ENCODE measurements at regions not wholly inside any gene's neighbourhood (a gene's known extent, or its start where the extent isn't known, plus 50 kb on each side); places are given as distances from the start of the nearest gene placed in this dataset.

DNA sequence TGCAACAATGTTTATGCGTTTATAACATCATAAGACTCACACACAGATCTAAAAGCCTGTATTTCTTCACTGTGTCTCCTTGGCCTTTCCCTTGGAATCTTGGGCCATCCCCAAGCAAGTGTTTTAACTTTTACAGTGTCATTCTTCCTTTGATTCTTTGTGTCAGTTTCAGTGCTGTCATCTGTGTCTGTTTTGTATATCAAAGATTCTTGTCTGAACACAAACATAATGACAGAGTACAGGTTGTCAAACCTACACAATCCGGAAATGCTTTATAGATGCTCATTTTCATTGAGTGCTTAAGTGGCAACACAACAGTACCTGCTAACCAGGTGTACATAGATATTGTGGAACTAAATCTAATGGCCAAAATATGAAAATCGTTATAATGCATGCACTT lies 1500.0 kb downstream of the TECRL start:
- no peak for DNase-seq (ENCODE audit: low read depth)
- TF ChIP-seq, protein P1, sequence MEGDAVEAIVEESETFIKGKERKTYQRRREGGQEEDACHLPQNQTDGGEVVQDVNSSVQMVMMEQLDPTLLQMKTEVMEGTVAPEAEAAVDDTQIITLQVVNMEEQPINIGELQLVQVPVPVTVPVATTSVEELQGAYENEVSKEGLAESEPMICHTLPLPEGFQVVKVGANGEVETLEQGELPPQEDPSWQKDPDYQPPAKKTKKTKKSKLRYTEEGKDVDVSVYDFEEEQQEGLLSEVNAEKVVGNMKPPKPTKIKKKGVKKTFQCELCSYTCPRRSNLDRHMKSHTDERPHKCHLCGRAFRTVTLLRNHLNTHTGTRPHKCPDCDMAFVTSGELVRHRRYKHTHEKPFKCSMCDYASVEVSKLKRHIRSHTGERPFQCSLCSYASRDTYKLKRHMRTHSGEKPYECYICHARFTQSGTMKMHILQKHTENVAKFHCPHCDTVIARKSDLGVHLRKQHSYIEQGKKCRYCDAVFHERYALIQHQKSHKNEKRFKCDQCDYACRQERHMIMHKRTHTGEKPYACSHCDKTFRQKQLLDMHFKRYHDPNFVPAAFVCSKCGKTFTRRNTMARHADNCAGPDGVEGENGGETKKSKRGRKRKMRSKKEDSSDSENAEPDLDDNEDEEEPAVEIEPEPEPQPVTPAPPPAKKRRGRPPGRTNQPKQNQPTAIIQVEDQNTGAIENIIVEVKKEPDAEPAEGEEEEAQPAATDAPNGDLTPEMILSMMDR (IDR thresholded peaks at IDR 0.05; ENCODE audit: control insufficient read depth, extremely low read depth, insufficient read depth) = no peak
- H3K4me3 ChIP-seq (ENCODE audit: low read depth, low read length) = no peak overlapping the region

DNA sequence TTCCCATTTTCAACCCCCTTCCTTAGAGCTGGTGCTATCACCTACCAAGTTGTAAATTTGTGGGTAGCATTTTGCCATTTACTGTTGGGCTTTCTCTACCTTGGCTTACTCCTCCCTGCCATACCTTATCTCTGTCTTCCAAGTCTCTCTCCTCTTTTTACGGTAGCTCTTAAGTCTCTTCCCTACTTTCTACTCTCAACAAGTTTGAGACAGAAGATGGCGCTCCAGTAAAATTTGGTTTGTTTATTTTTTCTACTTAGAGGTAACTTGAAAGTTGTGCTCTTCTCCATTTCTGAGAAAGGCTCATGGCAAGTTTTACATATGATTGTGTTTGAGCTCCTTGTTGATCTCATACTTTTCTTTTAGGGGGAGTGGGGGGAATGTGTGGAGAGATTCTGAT lies 1508.1 kb downstream of the TECRL start:
- DNase-seq (ENCODE audit: low read depth) = no peak
- TF ChIP-seq, protein P1 (IDR thresholded peaks at IDR 0.05; ENCODE audit: control insufficient read depth, extremely low read depth, insufficient read depth) = no peak
- no peak overlapping the region for H3K4me3 ChIP-seq (ENCODE audit: low read depth, low read length)

DNA sequence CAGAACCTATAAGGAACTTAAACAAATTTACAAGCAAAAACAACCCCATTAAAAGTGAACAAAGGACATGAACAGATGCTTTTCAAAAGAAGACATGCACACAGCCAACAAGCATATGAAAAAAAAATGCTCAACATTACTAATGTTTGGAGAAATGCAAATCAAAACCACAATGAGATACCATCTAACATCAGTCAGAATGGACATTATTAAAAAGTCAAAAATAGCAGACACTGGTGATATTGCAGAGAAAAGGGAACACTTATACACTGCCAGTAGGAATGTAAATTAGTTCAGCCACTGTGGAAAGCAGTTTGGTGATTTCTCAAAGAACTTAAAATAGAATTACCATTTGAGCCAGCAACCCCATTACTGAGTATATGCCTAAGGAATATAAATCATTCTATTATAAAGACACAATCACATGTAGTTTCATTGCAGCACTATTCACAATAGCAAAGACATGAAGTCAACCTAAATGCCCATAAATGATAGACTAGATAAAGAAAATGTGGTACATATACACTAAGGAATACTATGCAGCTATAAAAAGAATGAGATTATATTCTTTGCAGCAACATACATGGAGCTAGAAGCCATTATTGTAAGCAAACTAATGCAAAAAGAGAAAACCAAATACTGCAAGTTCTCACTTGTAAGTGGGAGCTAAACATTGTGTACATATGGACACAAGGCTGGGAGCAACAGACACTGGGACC lies 1509.4 kb downstream of the TECRL start:
- no peak overlapping the region for H3K4me3 ChIP-seq (ENCODE audit: low read depth, low read length)
- DNase-seq (ENCODE audit: low read depth) = no peak
- TF ChIP-seq, protein P1 (IDR thresholded peaks at IDR 0.05; ENCODE audit: control insufficient read depth, extremely low read depth, insufficient read depth) = no peak

DNA sequence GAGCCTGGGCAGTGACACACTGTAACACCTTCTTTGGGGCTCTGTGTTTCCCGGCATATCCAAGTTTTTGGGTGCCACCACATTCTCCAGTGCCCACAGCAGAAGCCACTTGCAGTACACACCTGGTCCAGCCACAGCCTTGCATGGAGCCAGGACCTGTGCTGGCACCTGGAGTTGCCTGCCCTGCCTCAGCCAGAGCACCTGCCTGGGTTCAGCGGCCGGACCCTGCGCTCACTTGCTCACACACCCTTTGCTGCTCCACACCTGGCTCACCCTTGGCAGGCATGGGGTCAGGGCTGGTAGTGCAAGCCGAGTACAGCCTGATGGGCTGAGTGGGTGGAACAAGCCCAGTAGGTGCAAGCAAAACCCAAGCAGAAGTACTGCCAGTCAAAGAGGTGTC lies 1511.1 kb downstream of the TECRL start:
- DNase-seq (ENCODE audit: low read depth) = no peak
- TF ChIP-seq, protein P1 (IDR thresholded peaks at IDR 0.05; ENCODE audit: control insufficient read depth, extremely low read depth, insufficient read depth) = no peak
- no peak overlapping the region for H3K4me3 ChIP-seq (ENCODE audit: low read depth, low read length)

DNA sequence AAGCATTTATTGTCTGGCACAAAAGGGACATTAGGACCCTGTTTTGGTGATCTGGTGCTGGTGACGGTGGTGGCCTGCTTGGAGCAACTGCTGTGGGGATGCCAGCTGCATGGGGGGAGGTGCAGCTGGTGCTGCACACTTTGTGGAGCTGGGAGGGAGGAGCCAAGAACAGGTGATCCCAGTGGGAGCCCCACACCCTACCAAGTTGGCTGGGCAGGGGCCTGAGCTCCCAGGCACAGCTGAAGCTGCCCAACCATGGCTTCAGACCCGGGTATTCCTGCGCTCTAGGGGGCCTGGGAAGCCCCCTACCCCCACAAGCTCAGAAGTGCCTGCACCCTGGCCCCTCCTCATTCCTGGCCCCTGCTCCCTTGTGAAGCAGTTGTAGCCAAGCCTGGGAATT lies 1512.5 kb downstream of the TECRL start:
- H3K4me3 ChIP-seq (ENCODE audit: low read depth, low read length) = no peak overlapping the region
- TF ChIP-seq, protein P1 (IDR thresholded peaks at IDR 0.05; ENCODE audit: control insufficient read depth, extremely low read depth, insufficient read depth) = no peak
- no peak for DNase-seq (ENCODE audit: low read depth)

DNA sequence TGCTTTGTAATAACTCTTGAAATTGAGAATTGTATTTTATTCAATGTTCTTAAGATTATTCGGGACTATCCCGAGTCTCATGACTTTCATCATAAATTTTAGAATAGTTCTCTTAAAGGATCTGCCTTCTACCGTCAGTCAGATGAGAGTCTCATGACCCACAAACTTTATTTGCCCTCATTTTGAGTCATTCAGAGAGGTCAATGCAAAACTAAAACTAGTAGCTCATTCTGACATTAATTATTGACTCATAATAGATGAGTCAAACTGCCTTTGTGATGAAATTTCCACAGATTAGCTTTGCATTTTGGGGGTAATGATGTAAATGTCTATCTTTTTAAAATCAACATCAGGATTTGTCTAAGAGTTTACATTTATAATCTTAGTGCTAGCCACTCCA lies 1527.3 kb downstream of the TECRL start:
- H3K4me3 ChIP-seq (ENCODE audit: low read depth, low read length) = no peak overlapping the region
- TF ChIP-seq, protein P1 (IDR thresholded peaks at IDR 0.05; ENCODE audit: control insufficient read depth, extremely low read depth, insufficient read depth) = no peak
- no peak for DNase-seq (ENCODE audit: low read depth)

DNA sequence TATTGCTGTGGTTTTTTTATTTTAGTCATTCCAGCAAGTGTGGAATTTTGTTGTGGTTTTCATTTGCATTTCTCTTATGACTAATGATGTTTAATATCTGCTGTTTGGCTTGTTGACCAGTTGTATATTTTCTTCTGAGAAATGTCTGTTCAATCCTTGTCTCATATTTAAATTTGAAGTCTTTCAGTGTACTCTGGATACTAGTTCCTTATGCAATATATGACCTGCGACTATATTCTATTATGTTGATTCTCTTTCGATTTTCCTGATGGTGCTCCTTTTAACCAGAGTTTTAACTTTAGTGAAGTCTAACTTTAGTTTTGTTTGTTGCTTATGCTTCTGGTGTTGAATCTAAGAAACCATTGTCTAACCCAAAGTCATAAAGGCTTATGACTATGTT lies 1528.0 kb downstream of the TECRL start:
- no peak for DNase-seq (ENCODE audit: low read depth)
- H3K4me3 ChIP-seq (ENCODE audit: low read depth, low read length) = no peak overlapping the region
- TF ChIP-seq, protein P1 (IDR thresholded peaks at IDR 0.05; ENCODE audit: control insufficient read depth, extremely low read depth, insufficient read depth) = no peak
